Calu3 (cell line): ENCODE measurements at regions not wholly inside any gene's neighbourhood (a gene's known extent, or its start where the extent isn't known, plus 50 kb on each side); places are given as distances from the start of the nearest gene placed in this dataset.

ENCODE experiments used
- BruUV-seq: library from RNA; stranded (reverse); fragments of 400-500 nt; replicated peaks from 2 replicates; lab custom pipeline; 2021; lab: Mats Ljungman, UMichigan
- CTCF ChIA-PET: fragments of 300-600 bp; sonication (Branson Sonifier 250); formaldehyde crosslinking; loops from one replicate; lab custom pipeline; 2022; ENCODE audit warnings: antibody characterized with exemption; lab: Charles Lee
- DNase-seq: peaks from one replicate; pipeline ENCODE4 v3.0.0; 2022
- H3K27ac Mint-ChIP-seq: one replicate; pipeline ENCODE4 v1.8.0; 2022; ENCODE audit warnings: mixed read lengths; ENCODE audit not compliant: unreplicated experiment
- H3K27me3 Mint-ChIP-seq: one replicate; pipeline ENCODE4 v1.8.0; 2022; ENCODE audit warnings: mixed read lengths; ENCODE audit not compliant: unreplicated experiment
- H3K36me3 Mint-ChIP-seq: one replicate; pipeline ENCODE4 v1.8.0; 2022; ENCODE audit warnings: mild to moderate bottlenecking, moderate library complexity, mixed read lengths; ENCODE audit not compliant: insufficient read depth, unreplicated experiment
- H3K4me1 Mint-ChIP-seq: one replicate; pipeline ENCODE4 v1.8.0; 2022; ENCODE audit warnings: mild to moderate bottlenecking, low read depth, mixed read lengths; ENCODE audit not compliant: unreplicated experiment
- H3K4me3 Mint-ChIP-seq: one replicate; pipeline ENCODE4 v1.8.0; 2022; ENCODE audit warnings: mild to moderate bottlenecking, low read depth, moderate library complexity, mixed read lengths; ENCODE audit not compliant: unreplicated experiment
- H3K9me3 Mint-ChIP-seq: one replicate; pipeline ENCODE4 v1.8.0; 2022; ENCODE audit warnings: low read depth, mixed read lengths; ENCODE audit not compliant: unreplicated experiment
- CTCF ChIP-seq: fragments of 200-600 bp; IDR thresholded peaks from one replicate; pipeline ENCODE4 v1.8.0; 2022; ENCODE audit warnings: antibody characterized with exemption; ENCODE audit not compliant: unreplicated experiment
- intact Hi-C: fragments of 100-400 bp; cut with micrococcal nuclease; formaldehyde crosslinking; loops from one replicate; pipeline ENCODE4 v1.10.0; 2022; ENCODE audit not compliant: unreplicated experiment

GRCh38 chr3:165466856-165467255, 270.7 kb upstream of the SLITRK3 start:
- no TSS peak for BruUV-seq
- Mint-ChIP-seq H3K36me3 (no peaks in the 10 kb centered on the region), H3K4me1 (peaks cover 7% of the 10 kb centered on the region), H3K4me3 (no peak overlapping the region), H3K9me3 (peaks cover 5% of the 10 kb centered on the region), H3K27ac (no peak overlapping the region), H3K27me3 (no peaks in the 10 kb centered on the region)
- no peak for TF ChIP-seq CTCF
- no peak for DNase-seq
- CTCF ChIA-PET: no interaction called here
- intact Hi-C loops: no loop called here

- H3K4me1 Mint-ChIP-seq: peaks cover 18% of the 10 kb centered on the region
- H3K36me3 Mint-ChIP-seq: peaks cover 15% of the 10 kb centered on the region
- H3K27ac Mint-ChIP-seq: no peak overlapping the region
- no peak for DNase-seq
- BruUV-seq: no TSS peak
- H3K4me3 Mint-ChIP-seq: no peak overlapping the region
- CTCF ChIA-PET: no interaction called here
- intact Hi-C loops: loop anchor here (2.0 to 5.0 kb wide), 2 partner anchors 30 to 178 kb away; no protein-coding TSS in a partner anchor
- H3K27me3 Mint-ChIP-seq: no peaks in the 10 kb centered on the region
- H3K9me3 Mint-ChIP-seq: no peaks in the 10 kb centered on the region
- no peak for TF ChIP-seq CTCF
Observed at GRCh38 chr3:165464736-165465135, 268.6 kb upstream of the SLITRK3 start.

- no peak for TF ChIP-seq CTCF
- Mint-ChIP-seq H3K36me3 (peaks cover 16% of the 10 kb centered on the region), H3K4me1 (peaks cover 28% of the 10 kb centered on the region), H3K4me3 (no peak overlapping the region), H3K27me3 (no peaks in the 10 kb centered on the region), H3K27ac (no peak overlapping the region), H3K9me3 (no peaks in the 10 kb centered on the region)
- BruUV-seq: no TSS peak
- CTCF ChIA-PET: no interaction called here
- intact Hi-C loops: loop anchor here (5.0 kb wide), 1 partner anchor 179 kb away; no protein-coding TSS in a partner anchor
- no peak for DNase-seq
Observed at GRCh38 chr3:165463531-165463930, 267.3 kb upstream of the SLITRK3 start.

- H3K4me3 Mint-ChIP-seq: peak overlapping the region; percentile 78
- peaks cover 16% of the 10 kb centered on the region for H3K36me3 Mint-ChIP-seq
- DNase-seq: no peak
- H3K4me1 Mint-ChIP-seq: peaks cover 28% of the 10 kb centered on the region
- no peak for TF ChIP-seq CTCF
- CTCF ChIA-PET: no interaction called here
- peak overlapping the region; percentile 98 for H3K27ac Mint-ChIP-seq
- BruUV-seq: no TSS peak
- no peaks in the 10 kb centered on the region for H3K9me3 Mint-ChIP-seq
- no peaks in the 10 kb centered on the region for H3K27me3 Mint-ChIP-seq
- intact Hi-C loops: loop anchor here (5.0 kb wide), 1 partner anchor 180 kb away; no protein-coding TSS in a partner anchor
Observed at GRCh38 chr3:165462636-165463334, 266.6 kb upstream of the SLITRK3 start.
